Uterus (tissue), 3 donors: ENCODE measurements at regions not wholly inside any gene's neighbourhood (a gene's known extent, or its start where the extent isn't known, plus 50 kb on each side); places are given as distances from the start of the nearest gene placed in this dataset.

Source experiments
- DNase-seq, 2 donors: peaks; one replicate each; pipeline ENCODE4 v3.0.0-alpha.2; 2019 to 2020
- H3K27ac ChIP-seq, 2 donors: fragments of 200-600 bp; sonication (generic); 1 replicate in 1 of 2; 2 replicates in 1 of 2; pipeline ENCODE4 v1.5.1; 2016 to 2018
- H3K27me3 ChIP-seq, 2 donors: fragments of 200-600 bp; sonication (generic); one replicate each; pipeline ENCODE4 v1.5.1; 2018 to 2019; ENCODE audit warnings: control low read depth in 1 of 2
- H3K36me3 ChIP-seq, 2 donors: fragments of 200-600 bp; sonication (generic); one replicate each; pipeline ENCODE4 v1.5.1; 2019; ENCODE audit warnings: control low read depth in 1 of 2
- H3K4me1 ChIP-seq, 2 donors: fragments of 200-600 bp; sonication (generic); one replicate each; pipeline ENCODE4 v1.5.1; 2018 to 2019; ENCODE audit warnings: control low read depth in 1 of 2
- H3K4me3 ChIP-seq, 2 donors: fragments of 200-600 bp; sonication (generic); 1 replicate in 1 of 2; 2 replicates in 1 of 2; pipeline ENCODE4 v1.5.1; 2018 to 2019; ENCODE audit warnings: mild to moderate bottlenecking in 1 of 2
- H3K9me3 ChIP-seq, 2 donors: fragments of 200-600 bp; sonication (generic); one replicate each; pipeline ENCODE4 v1.5.1; 2019; ENCODE audit warnings: control low read depth in 1 of 2
- CTCF ChIP-seq, 4 experiments: fragments of 200-600 bp in 2 of 4; fragments of 450-650 bp in 2 of 4; sonication (generic) in 2 of 4; IDR thresholded peaks; one replicate each; pipeline ENCODE4 v1.5.1; 2016 to 2019; ENCODE audit warnings: antibody characterized with exemption in 4 of 4, mild to moderate bottlenecking in 2 of 4, moderate library complexity in 1 of 4
- POLR2A ChIP-seq, 2 donors: fragments of 450-650 bp; IDR thresholded peaks; one replicate each; pipeline ENCODE4 v1.6.1; 2016; ENCODE audit warnings: antibody characterized with exemption in 2 of 2, mild to moderate bottlenecking in 1 of 2, moderate library complexity in 1 of 2
- intact Hi-C: fragments of 100-400 bp; cut with DNase I; formaldehyde crosslinking; loops from one replicate; pipeline ENCODE4 v1.15.1; 2023; ENCODE audit warnings: low total_unique reads
- donor health status: DM: yes; HTN: yes; CAD: no.

- Histone ChIP-seq H3K4me3 (no peak overlapping the region), H3K27me3 (no peaks in the 10 kb centered on the region), H3K36me3 (no peaks in the 10 kb centered on the region), H3K9me3 (no peaks in the 10 kb centered on the region), H3K4me1 (no peaks in the 10 kb centered on the region), H3K27ac (no peak overlapping the region)
- intact Hi-C loops = no loop called here
- TF ChIP-seq POLR2A (IDR thresholded peaks at IDR 0.05) (no peak), CTCF (IDR thresholded peaks at IDR 0.05) (no peak)
- no peak for DNase-seq
These were observed 886.9 kb downstream of the FAM133A start for GRCh38 chrX:94560930-94561329.

- no peak for DNase-seq
- no peak for TF ChIP-seq CTCF (IDR thresholded peaks at IDR 0.05)
- no peak for TF ChIP-seq POLR2A (IDR thresholded peaks at IDR 0.05)
- Histone ChIP-seq H3K9me3 (no peaks in the 10 kb centered on the region), H3K27ac (no peak overlapping the region), H3K27me3 (no peaks in the 10 kb centered on the region), H3K4me3 (no peak overlapping the region), H3K36me3 (no peaks in the 10 kb centered on the region), H3K4me1 (no peaks in the 10 kb centered on the region)
- intact Hi-C loops = no loop called here
These were observed 902.5 kb downstream of the FAM133A start for GRCh38 chrX:94576367-94577004.

- H3K27me3 ChIP-seq = peaks cover 0 to 2% of the 10 kb centered on the region in 2 donors
- no peak overlapping the region for H3K4me3 ChIP-seq
- H3K4me1 ChIP-seq = no peaks in the 10 kb centered on the region
- H3K27ac ChIP-seq = no peak overlapping the region
- H3K9me3 ChIP-seq = no peaks in the 10 kb centered on the region
- TF ChIP-seq POLR2A (IDR thresholded peaks at IDR 0.05) (no peak), CTCF (IDR thresholded peaks at IDR 0.05) (no peak)
- DNase-seq = no peak
- no peaks in the 10 kb centered on the region for H3K36me3 ChIP-seq
- intact Hi-C loops = no loop called here
These were observed 926.1 kb downstream of the FAM133A start for GRCh38 chrX:94600077-94600476.

GRCh38 chrX:94612140-94612539, 938.1 kb downstream of the FAM133A start:
- TF ChIP-seq CTCF (IDR thresholded peaks at IDR 0.05) = no peak
- TF ChIP-seq POLR2A (IDR thresholded peaks at IDR 0.05) = no peak
- intact Hi-C loops = no loop called here
- Histone ChIP-seq H3K27me3 (no peaks in the 10 kb centered on the region), H3K36me3 (no peaks in the 10 kb centered on the region), H3K4me3 (no peak overlapping the region), H3K4me1 (no peaks in the 10 kb centered on the region), H3K27ac (no peak overlapping the region), H3K9me3 (no peaks in the 10 kb centered on the region)
- DNase-seq = no peak

GRCh38 chrX:94633237-94633636, 959.2 kb downstream of the FAM133A start:
- no peak for DNase-seq

More at GRCh38 chrX:94633237-94633636, 959.2 kb downstream of the FAM133A start:
- Histone ChIP-seq H3K4me1 (no peaks in the 10 kb centered on the region), H3K27ac (no peak overlapping the region), H3K27me3 (peaks cover 0 to 3% of the 10 kb centered on the region in 2 donors), H3K9me3 (no peaks in the 10 kb centered on the region), H3K4me3 (no peak overlapping the region), H3K36me3 (no peaks in the 10 kb centered on the region)
- no peak for TF ChIP-seq CTCF (IDR thresholded peaks at IDR 0.05)
- no peak for TF ChIP-seq POLR2A (IDR thresholded peaks at IDR 0.05)
- intact Hi-C loops = no loop called here
